Fibroblast of upper back skin (primary cell): ENCODE measurements at regions not wholly inside any gene's neighbourhood (a gene's known extent, or its start where the extent isn't known, plus 50 kb on each side); places are given as distances from the start of the nearest gene placed in this dataset.
A peak's percentile ranks its signal among the peaks of the same experiment; 100 is the strongest.
"Not testable (repeated sequence)": the region's sequence is repeated elsewhere in the genome, so short reads cannot be mapped to it uniquely, and the experiment has no call there.

Experiments used
- DNase-seq: peaks from one replicate; pipeline ENCODE4 v3.0.0-alpha.2; 2013

GRCh38 chr3:64796607-64797399, 109.0 kb upstream of the ADAMTS9 start:
- no peak for DNase-seq

- no peak for DNase-seq
Measured at GRCh38 chr3:64792445-64792844, 104.6 kb upstream of the ADAMTS9 start.

GRCh38 chr3:64789111-64789510, 101.3 kb upstream of the ADAMTS9 start:
- DNase-seq = no peak

GRCh38 chr3:64783200-64783599, 95.4 kb upstream of the ADAMTS9 start:
- DNase-seq = no peak

- not testable (repeated sequence) for DNase-seq
Measured at GRCh38 chr3:64780923-64781322, 93.1 kb upstream of the ADAMTS9 start.

- no peak for DNase-seq
Measured at GRCh38 chr3:64773137-64773536, 85.3 kb upstream of the ADAMTS9 start.

GRCh38 chr3:64766440-64766839, 78.6 kb upstream of the ADAMTS9 start:
- DNase-seq = no peak

- no peak for DNase-seq
Measured at GRCh38 chr3:64765947-64766346, 78.1 kb upstream of the ADAMTS9 start.

GRCh38 chr3:64764386-64764929, 76.7 kb upstream of the ADAMTS9 start:
- DNase-seq = no peak

- no peak for DNase-seq
Measured at GRCh38 chr3:64763980-64764379, 76.2 kb upstream of the ADAMTS9 start.

- DNase-seq = no peak
Measured at GRCh38 chr3:64761729-64762128, 73.9 kb upstream of the ADAMTS9 start.

- DNase-seq = no peak
Measured at GRCh38 chr3:64760258-64760657, 72.5 kb upstream of the ADAMTS9 start.

GRCh38 chr3:64759811-64760210, 72.0 kb upstream of the ADAMTS9 start:
- no peak for DNase-seq

GRCh38 chr3:64756398-64756986, 68.7 kb upstream of the ADAMTS9 start:
- DNase-seq = no peak

- DNase-seq = no peak
Measured at GRCh38 chr3:64748244-64748904, 60.6 kb upstream of the ADAMTS9 start.

GRCh38 chr3:64747679-64748078, 59.9 kb upstream of the ADAMTS9 start:
- no peak for DNase-seq

GRCh38 chr3:64743887-64744243, 56.1 kb upstream of the ADAMTS9 start:
- no peak for DNase-seq

- peak; percentile 17 for DNase-seq
Measured at GRCh38 chr3:64743156-64743886, 55.5 kb upstream of the ADAMTS9 start.

GRCh38 chr3:64741341-64741740, 53.5 kb upstream of the ADAMTS9 start:
- DNase-seq = peak; percentile 45

GRCh38 chr3:64739971-64740631, 52.3 kb upstream of the ADAMTS9 start:
- DNase-seq = peak; percentile 25
